ENCODE measurements at regions not wholly inside any gene's neighbourhood (a gene's known extent, or its start where the extent isn't known, plus 50 kb on each side); places are given as distances from the start of the nearest gene placed in this dataset.

- intact Hi-C loops (cut with micrococcal nuclease), result no loop called here
- Mint-ChIP-seq H3K27me3 (ENCODE audit: low read depth) (no peaks in the 10 kb centered on the region), H3K27ac (no peak overlapping the region), H3K36me3 (ENCODE audit: low read depth) (no peaks in the 10 kb centered on the region), H3K4me1 (ENCODE audit: low read depth) (no peaks in the 10 kb centered on the region), H3K9me3 (no peaks in the 10 kb centered on the region), H3K4me3 (ENCODE audit: low read depth) (no peak overlapping the region)
- DNase-seq (ENCODE audit: low spot score), result no peak
These were observed 70.2 kb downstream of the RND3 start for GRCh38 chr2:150417278-150417677.

- Mint-ChIP-seq H3K4me3 (ENCODE audit: low read depth) (no peak overlapping the region), H3K27me3 (ENCODE audit: low read depth) (no peaks in the 10 kb centered on the region), H3K36me3 (ENCODE audit: low read depth) (no peaks in the 10 kb centered on the region), H3K4me1 (ENCODE audit: low read depth) (no peaks in the 10 kb centered on the region), H3K9me3 (no peaks in the 10 kb centered on the region), H3K27ac (no peak overlapping the region)
- DNase-seq (ENCODE audit: low spot score), result no peak
- intact Hi-C loops (cut with micrococcal nuclease), result no loop called here
These were observed 72.4 kb downstream of the RND3 start for GRCh38 chr2:150415022-150415421.

- no peak overlapping the region for H3K4me3 Mint-ChIP-seq (ENCODE audit: low read depth)
- H3K9me3 Mint-ChIP-seq, result no peaks in the 10 kb centered on the region
- intact Hi-C loops (cut with micrococcal nuclease), result no loop called here
- H3K36me3 Mint-ChIP-seq (ENCODE audit: low read depth), result no peaks in the 10 kb centered on the region
- H3K27ac Mint-ChIP-seq, result no peak overlapping the region
- H3K4me1 Mint-ChIP-seq (ENCODE audit: low read depth), result no peaks in the 10 kb centered on the region
- DNase-seq (ENCODE audit: low spot score), result no peak
- H3K27me3 Mint-ChIP-seq (ENCODE audit: low read depth), result no peaks in the 10 kb centered on the region
These were observed 73.6 kb downstream of the RND3 start for GRCh38 chr2:150413910-150414309.

- Mint-ChIP-seq H3K36me3 (ENCODE audit: low read depth) (no peaks in the 10 kb centered on the region), H3K27ac (no peak overlapping the region), H3K27me3 (ENCODE audit: low read depth) (no peaks in the 10 kb centered on the region), H3K4me1 (ENCODE audit: low read depth) (no peaks in the 10 kb centered on the region), H3K4me3 (ENCODE audit: low read depth) (no peak overlapping the region), H3K9me3 (no peaks in the 10 kb centered on the region)
- DNase-seq (ENCODE audit: low spot score), result no peak
- intact Hi-C loops (cut with micrococcal nuclease), result no loop called here
These were observed 74.1 kb downstream of the RND3 start for GRCh38 chr2:150413366-150413765.

- H3K9me3 Mint-ChIP-seq, result no peaks in the 10 kb centered on the region
- H3K27ac Mint-ChIP-seq, result no peak overlapping the region
- H3K4me1 Mint-ChIP-seq (ENCODE audit: low read depth), result no peaks in the 10 kb centered on the region
- DNase-seq (ENCODE audit: low spot score), result no peak
- no peak overlapping the region for H3K4me3 Mint-ChIP-seq (ENCODE audit: low read depth)
- H3K36me3 Mint-ChIP-seq (ENCODE audit: low read depth), result no peaks in the 10 kb centered on the region
- intact Hi-C loops (cut with micrococcal nuclease), result no loop called here
- no peaks in the 10 kb centered on the region for H3K27me3 Mint-ChIP-seq (ENCODE audit: low read depth)
These were observed 76.7 kb downstream of the RND3 start for GRCh38 chr2:150410809-150411208.

GRCh38 chr2:150409196-150409595 is 78.3 kb downstream of the RND3 start:
- Mint-ChIP-seq H3K4me1 (ENCODE audit: low read depth) (no peaks in the 10 kb centered on the region), H3K27me3 (ENCODE audit: low read depth) (no peaks in the 10 kb centered on the region), H3K36me3 (ENCODE audit: low read depth) (no peaks in the 10 kb centered on the region), H3K4me3 (ENCODE audit: low read depth) (no peak overlapping the region), H3K9me3 (no peaks in the 10 kb centered on the region), H3K27ac (no peak overlapping the region)
- intact Hi-C loops (cut with micrococcal nuclease), result no loop called here
- DNase-seq (ENCODE audit: low spot score), result no peak

- no peak overlapping the region for H3K27ac Mint-ChIP-seq
- no peak overlapping the region for H3K4me3 Mint-ChIP-seq (ENCODE audit: low read depth)
- no peaks in the 10 kb centered on the region for H3K27me3 Mint-ChIP-seq (ENCODE audit: low read depth)
- DNase-seq (ENCODE audit: low spot score), result no peak
- intact Hi-C loops (cut with micrococcal nuclease), result no loop called here
- no peaks in the 10 kb centered on the region for H3K9me3 Mint-ChIP-seq
- H3K4me1 Mint-ChIP-seq (ENCODE audit: low read depth), result peaks cover 4% of the 10 kb centered on the region
- H3K36me3 Mint-ChIP-seq (ENCODE audit: low read depth), result no peaks in the 10 kb centered on the region
These were observed 83.3 kb downstream of the RND3 start for GRCh38 chr2:150404147-150404546.

GRCh38 chr2:150403457-150403856 is 84.0 kb downstream of the RND3 start:
- Mint-ChIP-seq H3K36me3 (ENCODE audit: low read depth) (no peaks in the 10 kb centered on the region), H3K4me1 (ENCODE audit: low read depth) (peaks cover 4% of the 10 kb centered on the region), H3K27ac (no peak overlapping the region), H3K4me3 (ENCODE audit: low read depth) (no peak overlapping the region), H3K27me3 (ENCODE audit: low read depth) (no peaks in the 10 kb centered on the region), H3K9me3 (no peaks in the 10 kb centered on the region)
- no peak for DNase-seq (ENCODE audit: low spot score)
- intact Hi-C loops (cut with micrococcal nuclease), result no loop called here

GRCh38 chr2:150402953-150403352 is 84.5 kb downstream of the RND3 start:
- no peaks in the 10 kb centered on the region for H3K36me3 Mint-ChIP-seq (ENCODE audit: low read depth)
- no peaks in the 10 kb centered on the region for H3K27me3 Mint-ChIP-seq (ENCODE audit: low read depth)
- intact Hi-C loops (cut with micrococcal nuclease), result no loop called here
- no peaks in the 10 kb centered on the region for H3K9me3 Mint-ChIP-seq
- no peak overlapping the region for H3K4me3 Mint-ChIP-seq (ENCODE audit: low read depth)
- peaks cover 4% of the 10 kb centered on the region for H3K4me1 Mint-ChIP-seq (ENCODE audit: low read depth)
- H3K27ac Mint-ChIP-seq, result no peak overlapping the region
- DNase-seq (ENCODE audit: low spot score), result no peak

GRCh38 chr2:150400849-150401248 is 86.6 kb downstream of the RND3 start:
- no peaks in the 10 kb centered on the region for H3K9me3 Mint-ChIP-seq
- H3K27ac Mint-ChIP-seq, result no peak overlapping the region
- no peak for DNase-seq (ENCODE audit: low spot score)
- no peaks in the 10 kb centered on the region for H3K36me3 Mint-ChIP-seq (ENCODE audit: low read depth)
- H3K4me1 Mint-ChIP-seq (ENCODE audit: low read depth), result peaks cover 4% of the 10 kb centered on the region
- no peak overlapping the region for H3K4me3 Mint-ChIP-seq (ENCODE audit: low read depth)
- H3K27me3 Mint-ChIP-seq (ENCODE audit: low read depth), result no peaks in the 10 kb centered on the region
- intact Hi-C loops (cut with micrococcal nuclease), result no loop called here

GRCh38 chr2:150392614-150393013 is 94.9 kb downstream of the RND3 start:
- no peak for DNase-seq (ENCODE audit: low spot score)
- intact Hi-C loops (cut with micrococcal nuclease), result no loop called here

GRCh38 chr2:150391779-150392178 is 95.7 kb downstream of the RND3 start:
- no peak overlapping the region for H3K4me3 Mint-ChIP-seq (ENCODE audit: low read depth)
- no peaks in the 10 kb centered on the region for H3K36me3 Mint-ChIP-seq (ENCODE audit: low read depth)
- H3K27ac Mint-ChIP-seq, result no peak overlapping the region
- no peak for DNase-seq (ENCODE audit: low spot score)
- H3K4me1 Mint-ChIP-seq (ENCODE audit: low read depth), result no peaks in the 10 kb centered on the region
- no peaks in the 10 kb centered on the region for H3K27me3 Mint-ChIP-seq (ENCODE audit: low read depth)
- no peaks in the 10 kb centered on the region for H3K9me3 Mint-ChIP-seq
- intact Hi-C loops (cut with micrococcal nuclease), result no loop called here

More at GRCh38 chr2:150392614-150393013, 94.9 kb downstream of the RND3 start:
- no peaks in the 10 kb centered on the region for H3K27me3 Mint-ChIP-seq (ENCODE audit: low read depth)
- H3K4me1 Mint-ChIP-seq (ENCODE audit: low read depth), result no peaks in the 10 kb centered on the region
- H3K4me3 Mint-ChIP-seq (ENCODE audit: low read depth), result no peak overlapping the region
- H3K36me3 Mint-ChIP-seq (ENCODE audit: low read depth), result no peaks in the 10 kb centered on the region
- no peak overlapping the region for H3K27ac Mint-ChIP-seq
- no peaks in the 10 kb centered on the region for H3K9me3 Mint-ChIP-seq

- DNase-seq (ENCODE audit: low spot score), result no peak
- Mint-ChIP-seq H3K36me3 (ENCODE audit: low read depth) (no peaks in the 10 kb centered on the region), H3K4me3 (ENCODE audit: low read depth) (no peak overlapping the region), H3K27me3 (ENCODE audit: low read depth) (no peaks in the 10 kb centered on the region), H3K9me3 (no peaks in the 10 kb centered on the region), H3K27ac (no peak overlapping the region), H3K4me1 (ENCODE audit: low read depth) (no peaks in the 10 kb centered on the region)
- intact Hi-C loops (cut with micrococcal nuclease), result no loop called here
These were observed 98.0 kb downstream of the RND3 start for GRCh38 chr2:150389447-150389846.

- Mint-ChIP-seq H3K36me3 (ENCODE audit: low read depth) (no peaks in the 10 kb centered on the region), H3K4me1 (ENCODE audit: low read depth) (no peaks in the 10 kb centered on the region), H3K27ac (no peak overlapping the region), H3K27me3 (ENCODE audit: low read depth) (no peaks in the 10 kb centered on the region), H3K9me3 (no peaks in the 10 kb centered on the region), H3K4me3 (ENCODE audit: low read depth) (no peak overlapping the region)
- intact Hi-C loops (cut with micrococcal nuclease), result no loop called here
- no peak for DNase-seq (ENCODE audit: low spot score)
These were observed 99.2 kb downstream of the RND3 start for GRCh38 chr2:150388289-150388625.

Measured in activated T-helper 2 cell treated with anti-CD3 and anti-CD28 coated beads, Interferon-gamma antibody, Interleukin-2, Interleukin-4, amounts not matched to agents 10 μg/mL and 5 μg/mL and 100 μg/mL, durations not matched to agents 14 hours and 24 hours and 36 hours (primary cell).